ENCODE measurements at regions not wholly inside any gene's neighbourhood (a gene's known extent, or its start where the extent isn't known, plus 50 kb on each side); places are given as distances from the start of the nearest gene placed in this dataset.

DNA sequence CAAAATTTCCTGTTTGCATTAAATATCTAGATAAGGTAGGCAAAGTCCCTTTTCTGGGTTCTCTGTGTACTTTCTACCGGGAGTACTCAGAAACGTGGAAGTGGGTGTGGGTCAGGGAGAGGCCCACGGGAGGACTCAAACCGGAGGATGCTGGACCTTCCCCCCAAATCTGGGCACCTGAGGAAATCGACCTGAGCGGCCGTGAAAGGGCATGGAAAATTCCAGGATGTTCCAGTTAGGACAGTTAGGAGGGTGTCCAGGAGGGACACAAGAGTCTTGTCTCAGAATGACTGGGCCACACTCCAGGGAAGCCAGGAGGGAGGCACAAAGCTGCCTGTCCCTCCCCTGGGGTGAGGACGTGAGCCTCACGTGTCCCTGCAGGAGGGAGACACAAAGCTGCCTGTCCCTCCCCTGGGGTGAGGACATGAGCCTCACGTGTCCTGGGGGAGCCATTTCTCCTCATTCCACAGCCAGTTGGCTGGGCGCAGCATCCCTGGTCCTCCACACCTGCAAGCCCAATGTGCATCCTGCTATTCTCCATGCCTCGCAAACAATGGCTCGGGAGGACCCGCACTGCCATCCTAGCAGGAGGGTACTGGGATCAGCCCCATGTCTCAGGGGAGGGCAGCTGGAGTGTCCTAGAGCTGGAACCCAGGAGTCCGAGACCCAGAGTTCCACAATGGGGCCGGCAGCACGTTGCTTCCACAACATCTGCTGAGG is 190.5 kb upstream of the PPP2R2D start:
- no peak for DNase-seq (ENCODE audit: low spot score)

DNA sequence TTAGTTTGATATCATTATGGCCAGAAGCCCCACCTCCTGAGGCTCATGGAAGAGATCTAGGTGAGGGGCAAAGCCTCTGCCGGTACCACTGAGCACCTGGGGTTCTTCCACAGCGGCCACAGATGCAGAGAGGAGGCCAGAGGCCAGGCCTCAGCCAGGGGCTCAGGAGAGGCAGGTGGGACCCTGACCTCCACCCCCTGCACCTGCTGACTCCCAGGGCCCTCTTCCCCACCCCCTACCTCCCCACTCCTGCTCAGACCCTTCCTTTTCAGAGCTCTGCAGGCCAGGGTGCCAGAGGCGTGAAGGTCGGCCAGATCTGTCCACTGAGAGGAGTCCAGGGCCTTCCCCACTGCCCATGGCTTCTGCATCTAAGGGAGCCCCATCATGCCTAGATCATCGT is 178.7 kb upstream of the PPP2R2D start:
- no peak for DNase-seq (ENCODE audit: low spot score)

DNA sequence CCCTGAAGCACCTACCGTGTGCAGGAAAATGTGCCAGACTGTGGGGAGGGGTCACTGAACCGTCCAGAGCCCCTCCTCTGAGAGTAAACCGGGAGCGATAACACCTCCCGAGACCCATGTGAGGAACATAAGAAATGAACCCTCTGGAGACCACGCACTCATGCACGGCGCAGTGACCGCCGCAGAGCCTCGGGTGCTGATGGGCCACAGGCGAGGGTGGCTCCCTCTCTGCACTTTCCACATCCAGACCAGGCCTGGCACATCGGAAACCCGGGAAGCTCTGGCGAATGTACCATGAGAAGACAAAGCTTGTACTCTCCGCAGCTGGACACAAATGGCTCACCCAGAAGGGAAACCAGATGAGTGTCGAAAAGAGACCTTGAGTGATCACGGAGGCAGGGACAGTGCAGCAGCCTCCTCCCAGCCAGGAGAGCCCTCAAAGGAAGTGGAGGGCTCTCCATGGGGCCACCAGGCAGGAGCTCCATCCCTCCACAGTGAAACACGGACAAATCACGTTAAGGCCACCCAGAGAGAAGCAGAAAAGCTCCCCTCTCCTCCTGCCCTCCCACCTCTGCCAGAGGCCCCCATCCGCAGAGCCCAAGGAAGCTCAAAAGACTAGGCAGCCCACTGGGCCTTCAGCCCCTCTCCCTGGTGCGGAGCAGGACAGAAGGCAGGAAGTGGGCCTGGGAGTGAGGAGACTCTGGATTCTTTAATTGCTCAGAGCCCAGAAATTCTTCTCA is 178.1 kb upstream of the PPP2R2D start:
- DNase-seq (ENCODE audit: low spot score) = no peak

DNA sequence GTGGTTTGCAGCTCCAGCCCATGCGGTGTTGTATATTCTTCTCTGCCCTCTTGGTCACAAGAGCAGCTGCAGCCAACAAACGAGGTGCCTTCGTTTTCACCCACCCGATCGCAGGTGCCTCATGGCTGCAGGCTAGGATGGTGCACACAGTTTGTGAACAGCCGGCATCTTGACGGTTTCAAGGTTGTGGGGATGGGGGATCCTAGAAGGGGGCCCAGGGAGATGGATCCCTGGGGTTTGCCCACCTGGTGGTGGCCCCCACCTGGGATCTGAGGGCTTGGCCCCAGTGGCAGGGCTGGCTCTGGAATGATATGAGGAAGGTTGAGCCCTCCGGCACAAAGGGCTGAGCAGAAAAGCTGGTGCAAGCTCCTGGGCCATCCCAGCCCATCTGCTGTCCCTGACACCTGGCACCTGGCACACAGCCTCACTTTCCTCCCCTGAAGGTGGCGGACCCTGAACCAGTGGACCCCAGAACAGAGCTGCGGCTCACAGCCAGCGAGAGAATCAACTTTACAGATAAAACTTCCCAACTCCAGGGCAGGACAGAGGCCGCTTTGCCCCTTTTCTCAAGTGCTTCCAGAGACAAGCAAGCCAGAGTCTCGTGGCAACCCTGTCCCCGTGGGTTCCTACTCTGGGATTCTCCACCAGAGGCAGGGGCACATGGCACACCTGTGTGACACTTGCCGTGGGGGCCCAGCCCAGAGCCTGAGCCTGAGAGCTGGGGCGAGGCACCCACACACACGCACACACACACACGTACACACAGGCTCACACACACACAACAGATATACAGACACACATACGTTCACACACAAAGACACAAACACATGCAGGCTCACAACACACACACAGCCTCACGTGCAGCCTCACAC is 177.3 kb upstream of the PPP2R2D start:
- DNase-seq (ENCODE audit: low spot score) = no peak

DNA sequence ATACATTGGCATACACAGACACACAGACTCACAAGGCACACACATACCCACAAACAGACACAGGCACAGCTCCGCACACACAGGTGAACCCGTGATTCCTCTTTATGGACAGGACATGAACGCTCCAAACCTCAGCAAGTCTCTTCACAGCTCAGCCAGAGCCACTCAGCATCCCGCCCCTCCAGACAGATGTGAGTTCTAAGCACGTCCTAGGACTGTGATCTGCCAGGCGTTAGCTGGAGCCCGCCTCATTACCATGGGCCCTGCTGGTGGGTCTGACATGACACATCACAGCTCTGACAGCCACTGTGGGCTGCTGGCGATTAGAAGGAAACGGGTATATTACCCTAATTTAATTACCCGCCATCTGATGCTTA is 176.7 kb upstream of the PPP2R2D start:
- no peak for DNase-seq (ENCODE audit: low spot score)

DNA sequence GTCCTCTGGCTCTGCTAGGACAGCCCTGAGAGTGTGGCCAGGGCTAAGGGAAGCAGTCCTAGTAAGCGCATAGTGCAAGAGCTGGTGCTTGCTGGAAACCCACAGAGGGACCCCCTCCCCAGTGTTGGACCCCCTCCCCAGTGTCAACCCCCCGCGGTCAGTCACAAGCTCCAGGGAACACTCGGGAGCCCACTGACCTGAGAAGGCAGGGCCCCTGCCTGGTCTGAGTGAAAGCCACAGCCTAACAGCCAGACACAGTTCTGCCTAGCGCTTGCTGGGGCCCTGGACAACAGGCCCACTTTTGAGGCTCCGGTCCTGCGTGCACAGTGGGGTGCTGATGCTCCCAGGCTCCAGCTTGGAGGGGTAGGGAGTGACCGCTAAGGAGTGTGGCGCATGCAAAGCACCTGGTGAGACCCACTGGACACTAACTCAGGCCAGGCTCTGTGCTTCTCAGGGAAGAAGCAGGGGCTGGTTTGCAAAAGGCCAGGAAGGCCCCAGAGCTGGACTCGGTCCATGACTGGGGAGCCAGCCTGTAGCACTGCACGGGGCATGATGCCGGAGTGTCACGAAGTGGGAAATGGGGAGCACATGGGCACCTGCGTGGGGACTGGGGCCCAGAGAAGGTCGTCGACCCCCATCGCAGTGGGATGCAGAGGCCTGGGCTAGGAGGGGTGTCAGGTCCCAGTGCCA is 175.8 kb upstream of the PPP2R2D start:
- DNase-seq (ENCODE audit: low spot score) = no peak

DNA sequence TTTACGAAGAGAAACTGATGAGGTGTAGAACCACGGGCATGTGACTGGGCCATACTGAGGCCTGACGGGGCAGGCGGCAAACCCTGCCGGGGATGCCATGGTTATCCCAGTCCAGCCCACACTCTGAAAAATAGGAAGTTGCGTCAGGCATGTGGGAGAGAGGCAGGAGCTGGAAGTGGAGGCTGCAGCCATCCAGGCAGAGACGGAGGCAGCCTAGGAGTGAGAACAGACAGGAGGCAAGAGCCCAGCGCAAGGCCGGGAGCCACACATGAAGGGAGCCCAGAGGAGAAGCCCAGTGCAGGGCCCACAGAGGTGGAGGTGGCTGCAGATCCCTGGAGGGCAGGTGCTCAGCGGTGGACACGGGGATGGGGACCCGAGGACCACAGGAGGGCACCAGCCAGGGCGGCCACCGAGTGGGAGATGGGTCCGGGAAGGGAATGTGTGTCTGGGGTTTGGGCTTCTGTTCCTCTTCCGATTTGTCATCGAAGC is 175.2 kb upstream of the PPP2R2D start:
- no peak for DNase-seq (ENCODE audit: low spot score)

DNA sequence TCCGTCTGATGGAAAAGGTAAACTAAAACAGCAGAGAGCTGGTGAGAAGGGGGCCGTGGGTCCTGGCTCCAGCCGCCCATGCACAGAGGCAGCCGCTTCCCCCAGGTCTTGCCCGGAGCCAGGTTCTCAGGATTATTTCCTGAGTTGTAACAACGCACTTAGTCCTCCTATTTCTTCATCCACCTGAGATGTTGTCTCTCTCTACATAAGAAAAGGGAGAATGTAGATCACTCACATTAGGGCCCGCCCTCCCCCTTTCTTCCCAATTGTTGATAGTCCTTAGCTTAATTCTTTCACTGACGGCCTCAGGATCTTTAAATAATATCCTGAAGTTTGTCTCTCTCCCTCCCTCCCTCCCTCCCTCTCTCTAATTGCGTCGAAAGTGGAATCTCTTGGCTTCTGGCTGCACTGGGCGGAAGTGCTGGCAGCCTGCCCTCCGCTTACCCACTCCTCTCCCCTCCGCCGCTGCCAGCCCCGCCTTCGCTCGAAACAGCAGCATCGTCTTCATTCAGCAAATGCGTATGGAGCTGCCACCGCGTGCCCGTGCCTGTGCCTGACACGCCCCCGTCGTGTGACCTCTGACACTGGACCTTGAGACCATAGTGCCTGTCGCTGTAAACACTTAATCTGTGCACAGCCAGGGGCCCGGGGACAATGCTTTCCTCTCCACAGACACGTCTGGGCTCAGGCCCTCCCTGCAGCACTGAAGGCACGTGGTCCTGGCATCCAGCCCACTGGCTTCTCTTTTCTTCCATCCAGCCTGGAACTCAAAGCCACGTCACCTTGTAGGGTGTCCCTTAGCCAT is 174.5 kb upstream of the PPP2R2D start:
- DNase-seq (ENCODE audit: low spot score) = no peak

DNA sequence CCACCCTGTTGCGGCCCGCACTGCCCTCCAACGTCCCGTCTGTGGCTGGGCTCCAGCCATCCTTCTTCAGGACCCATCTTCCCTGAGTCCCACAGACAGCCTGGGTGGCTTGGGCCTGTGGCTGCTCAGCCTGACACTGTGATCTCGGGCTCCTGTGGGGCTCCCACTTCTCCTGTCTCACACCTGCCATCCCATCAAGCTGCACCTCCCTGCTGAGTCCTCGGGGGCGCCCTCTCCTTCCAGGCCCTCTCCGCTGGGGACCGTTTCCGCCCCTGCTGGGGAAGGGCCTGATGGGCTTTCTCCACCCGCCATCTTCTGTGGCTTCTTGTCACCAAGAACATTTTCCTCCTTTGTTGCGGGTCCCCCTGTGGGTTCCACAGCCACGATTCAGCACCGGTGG is 173.8 kb upstream of the PPP2R2D start:
- no peak for DNase-seq (ENCODE audit: low spot score)

DNA sequence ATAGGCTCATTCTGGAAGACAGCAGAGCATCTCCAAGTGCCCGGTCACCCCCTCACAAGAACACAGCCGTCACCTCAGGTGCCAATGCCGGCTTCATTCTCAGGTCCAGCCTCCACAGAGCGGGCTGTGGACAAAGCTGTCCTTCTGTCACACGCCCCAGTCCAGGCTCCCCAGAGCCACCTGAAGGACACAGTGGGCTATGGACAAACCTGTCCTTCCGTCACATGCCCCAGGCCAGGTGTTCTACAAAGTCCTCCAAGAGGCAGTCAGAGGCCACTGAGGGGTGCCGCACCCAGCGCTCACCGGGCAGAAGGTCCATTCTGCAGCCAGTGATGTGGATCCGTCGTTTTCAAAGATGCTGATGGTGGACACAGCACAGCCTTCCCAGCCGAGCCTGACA is 173.2 kb upstream of the PPP2R2D start:
- DNase-seq (ENCODE audit: low spot score) = no peak

DNA sequence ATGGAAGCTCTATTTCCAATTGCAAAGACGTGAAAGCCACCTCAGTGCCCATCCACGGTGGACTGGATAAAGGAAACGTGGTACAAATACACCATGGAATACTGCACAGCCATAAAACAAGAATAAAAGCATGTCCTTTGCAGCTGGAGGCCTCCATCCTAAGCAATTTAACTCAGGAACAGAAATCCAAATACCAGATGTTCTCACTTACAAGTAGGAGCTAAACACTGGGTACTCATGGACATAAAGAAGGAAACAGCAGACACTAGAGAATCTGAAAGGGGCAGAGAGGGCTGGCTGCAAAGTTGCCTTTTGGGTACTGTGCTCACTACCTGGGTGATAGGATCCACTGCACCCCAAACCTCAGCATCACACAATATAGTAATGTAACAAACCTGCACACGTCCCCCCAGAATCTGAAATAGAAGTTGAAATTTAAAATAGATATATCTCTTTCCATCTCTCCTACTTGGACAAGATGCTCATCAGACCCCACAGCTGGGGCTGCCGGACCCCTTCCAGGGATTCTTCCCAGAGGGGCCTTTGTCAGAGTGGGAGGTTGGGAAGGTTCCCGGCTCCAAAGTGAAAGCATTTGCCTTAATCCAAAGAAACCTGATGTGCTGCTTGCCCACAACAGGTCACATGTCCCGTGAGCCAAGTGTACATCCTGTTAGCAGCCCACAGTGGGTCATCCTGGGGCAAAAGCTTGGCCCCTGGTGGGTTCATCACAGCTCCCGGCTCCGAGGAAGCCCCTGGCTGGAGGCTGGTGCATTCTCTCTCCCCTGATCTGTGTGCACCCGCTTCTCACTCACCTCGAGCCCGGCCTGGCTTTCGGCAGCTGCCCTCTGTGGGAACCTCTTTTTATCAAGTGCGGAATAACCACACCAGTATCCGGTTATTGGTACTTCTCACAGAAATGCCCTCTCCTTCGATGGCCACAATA is 172.3 kb upstream of the PPP2R2D start:
- DNase-seq (ENCODE audit: low spot score) = no peak

DNA sequence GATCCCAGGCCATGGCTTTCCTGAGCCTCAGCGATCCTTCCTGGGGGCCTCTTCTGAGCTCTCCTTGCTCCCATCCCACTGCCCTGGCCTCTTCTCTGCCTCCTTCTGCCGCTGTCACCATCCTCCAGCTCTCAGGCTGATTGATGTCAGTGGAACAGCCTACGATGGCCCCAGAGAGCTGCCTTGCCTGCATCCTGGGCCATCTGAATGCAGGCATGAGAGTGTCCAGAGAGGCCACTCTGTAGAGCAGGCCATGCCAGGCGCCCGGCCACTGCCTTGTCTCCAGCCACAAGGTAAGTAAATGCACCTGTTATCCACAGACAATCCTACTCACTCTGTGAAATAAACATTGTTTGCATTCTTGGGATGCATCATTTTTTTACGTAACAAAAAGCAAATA is 171.4 kb upstream of the PPP2R2D start:
- no peak for DNase-seq (ENCODE audit: low spot score)

DNA sequence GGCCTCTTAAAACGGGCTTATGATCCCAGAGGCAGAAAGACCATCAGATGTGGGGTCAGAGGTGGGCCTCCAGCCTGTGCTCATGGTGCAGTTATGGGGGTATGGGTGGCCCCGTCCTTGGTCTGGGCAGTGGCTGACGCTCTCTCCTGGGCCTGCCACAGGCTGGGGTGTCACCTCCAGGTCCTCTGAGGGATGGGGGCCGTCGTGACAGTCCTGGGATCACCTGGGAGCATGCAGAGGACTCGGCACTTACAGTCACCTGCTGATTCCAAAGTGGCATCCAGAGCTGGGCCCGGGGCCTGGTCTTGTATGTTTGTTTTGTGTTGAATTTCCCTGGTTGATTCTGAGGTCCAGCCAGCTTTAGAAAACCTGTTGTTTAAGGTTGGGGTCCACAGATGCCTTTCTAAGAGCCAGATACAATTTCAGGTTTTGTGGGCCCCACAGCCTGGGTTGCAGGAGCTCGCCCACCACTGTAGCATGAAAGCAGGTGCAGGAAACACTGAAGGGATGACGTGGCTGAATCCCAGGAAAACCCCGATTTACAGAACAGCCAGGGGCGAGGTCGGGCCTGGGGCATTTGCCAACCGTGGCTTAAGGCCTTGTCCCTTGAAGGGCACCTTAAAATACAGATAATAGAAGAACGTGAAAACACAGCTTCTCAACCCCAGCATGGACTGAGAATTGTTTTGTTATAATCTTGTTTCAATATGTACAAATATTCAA is 170.7 kb upstream of the PPP2R2D start:
- DNase-seq (ENCODE audit: low spot score) = peak; percentile 22

DNA sequence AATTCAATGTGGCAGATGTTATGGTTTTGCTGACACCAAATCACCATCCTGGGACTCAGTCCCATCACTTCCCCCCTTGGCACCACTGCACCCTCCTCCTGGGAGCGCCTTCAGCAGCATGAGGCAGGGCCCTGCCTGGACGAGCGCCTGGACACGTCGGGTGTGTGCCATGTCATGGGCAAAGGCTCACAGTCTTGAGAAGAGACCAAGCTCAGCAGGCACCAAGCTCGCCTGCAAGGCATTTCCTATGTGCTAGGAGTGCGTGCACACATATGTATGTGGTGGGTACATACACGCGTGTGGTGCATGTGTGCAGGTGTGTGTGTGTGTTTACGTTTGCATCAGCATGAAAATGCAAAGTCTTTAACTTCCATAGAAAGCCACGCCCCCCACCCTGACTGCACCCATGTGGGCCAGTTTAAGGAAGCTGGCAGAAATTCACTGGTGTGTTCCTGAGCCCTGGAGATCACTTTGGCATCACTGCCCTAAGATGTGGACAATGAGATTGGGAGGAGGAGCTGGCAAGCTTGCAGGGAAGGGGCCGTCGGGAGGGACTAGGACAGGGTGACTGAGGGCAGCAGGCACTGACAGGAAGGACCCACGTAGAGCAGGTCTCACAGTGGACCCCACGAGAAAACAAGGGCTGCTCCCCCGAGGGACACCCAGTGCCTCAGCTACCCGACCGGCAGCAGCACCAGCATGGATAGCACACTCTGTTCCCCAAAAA is 169.9 kb upstream of the PPP2R2D start:
- no peak for DNase-seq (ENCODE audit: low spot score)

DNA sequence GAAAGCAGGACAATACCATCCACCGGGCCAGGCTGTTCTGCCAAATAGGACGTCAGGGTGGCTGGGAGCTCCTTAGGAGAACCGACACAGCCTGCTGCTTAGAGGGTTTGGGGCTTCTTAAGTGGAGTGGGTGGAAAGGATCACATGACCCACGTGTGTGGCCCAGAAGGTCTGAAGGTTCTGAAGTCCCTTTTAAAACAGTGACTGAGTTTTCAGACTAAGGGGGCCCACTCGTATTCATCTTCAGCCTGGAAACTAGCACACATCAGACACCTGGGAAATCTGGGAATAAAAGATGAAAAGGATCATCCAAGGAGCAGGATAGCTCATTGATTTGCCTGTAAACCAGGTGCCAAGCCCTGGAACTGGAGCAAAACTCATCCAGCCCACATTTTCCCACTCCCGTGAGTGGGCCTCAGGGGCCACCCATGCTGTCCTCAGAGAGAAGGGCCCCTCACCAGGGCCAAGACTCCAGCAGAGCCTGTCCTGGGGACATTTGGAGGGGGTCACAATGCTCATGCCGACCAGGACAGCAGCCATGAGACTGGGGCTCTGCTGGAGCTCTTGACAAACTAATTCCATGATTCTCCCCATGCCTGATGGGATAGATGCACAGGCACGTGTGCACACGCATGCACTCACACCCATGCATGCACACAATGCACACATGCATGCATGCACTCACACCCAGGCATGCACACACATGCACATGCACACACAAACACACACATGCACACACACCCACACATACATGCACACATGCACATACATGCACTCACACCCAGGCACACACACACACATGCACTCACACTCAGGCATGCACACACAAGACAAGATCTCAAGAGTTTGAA is 168.8 kb upstream of the PPP2R2D start:
- no peak for DNase-seq (ENCODE audit: low spot score)

DNA sequence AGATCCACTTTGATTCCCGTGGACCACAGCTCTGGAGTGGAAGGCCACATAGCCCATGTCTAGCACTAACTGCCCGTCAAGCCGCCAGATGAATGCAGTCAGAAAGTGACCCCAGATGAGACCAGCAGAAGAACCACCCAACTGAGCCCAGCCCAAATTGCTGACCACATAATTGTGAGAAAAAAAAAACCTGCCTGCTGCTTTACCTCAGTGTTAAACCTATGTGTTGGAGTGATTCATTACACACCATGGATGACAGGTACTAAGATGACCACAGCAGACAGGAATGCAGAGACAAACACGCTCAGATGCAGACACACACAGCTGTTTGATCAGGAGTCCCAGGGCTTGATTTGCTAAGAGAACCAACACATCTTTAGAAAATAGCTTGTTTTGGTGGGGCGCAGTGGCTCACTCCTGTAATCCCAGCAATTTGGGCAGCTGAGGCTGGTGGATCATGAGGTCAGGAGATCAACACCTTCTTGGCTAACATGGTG is 168.1 kb upstream of the PPP2R2D start:
- peak; percentile 72 for DNase-seq (ENCODE audit: low spot score)

DNA sequence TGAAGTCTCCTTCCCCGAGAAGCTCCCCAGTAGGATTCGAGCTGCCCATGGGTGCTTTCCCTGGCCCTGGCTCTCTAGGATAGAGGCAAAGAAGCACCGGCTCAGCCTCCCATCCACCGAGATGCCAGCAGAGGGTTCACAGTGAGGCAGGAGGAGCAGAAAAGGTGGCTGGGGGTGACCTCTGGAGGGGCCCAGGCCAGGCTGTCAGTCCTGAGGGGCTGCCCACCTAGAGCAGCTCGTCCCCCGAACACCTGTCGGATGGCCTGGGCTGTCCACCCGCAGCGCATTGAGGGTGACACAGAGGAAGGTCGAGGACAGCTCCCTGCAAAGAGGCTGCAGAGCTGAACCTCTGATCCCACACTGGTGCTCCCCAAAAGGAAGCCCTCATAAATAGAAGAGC is 167.2 kb upstream of the PPP2R2D start:
- no peak for DNase-seq (ENCODE audit: low spot score)
